ENCODE measurements at regions not wholly inside any gene's neighbourhood (a gene's known extent, or its start where the extent isn't known, plus 50 kb on each side); places are given as distances from the start of the nearest gene placed in this dataset.
"Not testable (repeated sequence)": the region's sequence is repeated elsewhere in the genome, so short reads cannot be mapped to it uniquely, and the experiment has no call there.

- DNase-seq (ENCODE audit: low spot score) = peak; percentile 22
Observed at GRCh38 chr1:41980827-41981653, 62.3 kb upstream of the HIVEP3 start.

DNA sequence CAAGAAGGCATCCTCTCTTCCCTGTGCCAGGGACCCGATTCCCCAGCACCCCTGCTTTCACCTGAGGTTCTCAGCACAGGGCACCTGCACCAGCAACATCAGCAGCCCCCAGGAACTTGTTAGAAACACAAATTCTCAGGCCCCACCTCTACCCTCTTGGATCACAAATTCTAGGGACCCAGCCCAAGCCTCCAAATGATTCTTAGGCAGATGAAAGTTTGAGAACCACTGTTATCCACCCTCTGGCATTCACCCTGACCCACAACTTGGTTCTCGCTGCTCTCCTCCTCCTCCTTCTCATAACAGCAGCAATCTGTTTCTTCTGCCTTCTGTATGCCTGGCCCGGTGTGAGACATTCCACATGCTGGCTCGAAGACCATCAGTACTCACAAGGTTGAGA is 60.3 kb upstream of the HIVEP3 start:
- DNase-seq (ENCODE audit: low spot score) = no peak

DNA sequence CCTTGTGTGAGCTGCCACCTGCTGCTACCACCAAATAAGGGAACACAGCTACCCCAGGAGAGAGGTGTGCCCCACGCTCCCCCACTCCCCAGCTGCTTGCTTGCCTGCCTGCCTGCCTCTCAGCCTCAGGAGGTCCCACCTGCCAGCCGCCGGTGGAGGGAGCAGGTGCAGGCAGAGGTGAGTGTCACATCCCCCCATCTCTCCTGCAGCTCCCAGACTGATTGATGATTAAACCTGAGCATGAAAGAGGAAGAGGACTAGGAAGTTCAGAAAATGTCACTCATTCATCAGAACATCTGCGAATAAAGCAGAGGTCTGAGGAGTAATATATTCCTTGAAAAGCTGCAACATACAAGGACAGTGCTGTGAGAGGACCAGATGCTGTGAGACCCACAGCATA is 58.6 kb upstream of the HIVEP3 start:
- no peak for DNase-seq (ENCODE audit: low spot score)

- no peak for DNase-seq (ENCODE audit: low spot score)
Observed at GRCh38 chr1:41976671-41977070, 57.9 kb upstream of the HIVEP3 start.

- DNase-seq (ENCODE audit: low spot score) = no peak
Observed at GRCh38 chr1:41975850-41976569, 57.3 kb upstream of the HIVEP3 start.

DNA sequence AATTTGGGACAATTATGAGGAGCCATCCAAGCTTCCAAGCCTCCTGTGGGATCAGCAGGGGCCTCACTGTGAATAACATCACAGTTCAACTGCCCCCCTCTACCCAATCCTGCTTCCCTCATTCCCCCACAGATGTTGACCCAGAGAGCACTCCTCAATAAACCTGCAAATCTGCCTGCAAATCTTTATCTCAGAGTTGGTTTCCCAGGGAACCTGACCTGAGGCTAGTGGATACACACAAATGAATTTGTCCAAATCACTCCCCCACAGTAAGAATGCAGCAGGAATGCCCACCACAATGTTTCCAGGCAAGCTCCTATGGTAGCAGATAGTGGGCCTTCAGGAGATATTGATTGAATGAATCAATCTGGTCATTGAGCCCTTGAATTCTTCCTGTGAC is 56.4 kb upstream of the HIVEP3 start:
- no peak for DNase-seq (ENCODE audit: low spot score)

- not testable (repeated sequence) for DNase-seq (ENCODE audit: low spot score)
Observed at GRCh38 chr1:41968557-41968956, 49.8 kb upstream of the HIVEP3 start.

Data from A172 (cell line).